Astrocyte of the cerebellum (primary cell): ENCODE measurements at regions not wholly inside any gene's neighbourhood (a gene's known extent, or its start where the extent isn't known, plus 50 kb on each side); places are given as distances from the start of the nearest gene placed in this dataset.

Experiments
- DNase-seq: peaks from one replicate; pipeline ENCODE4 v3.0.0-alpha.2; 2011; ENCODE audit warnings: low read depth
- H3K4me3 ChIP-seq: 2 replicates; pipeline ENCODE4 v1.5.1; 2011; ENCODE audit warnings: mild to moderate bottlenecking, low read depth, low read length, moderate library complexity
- CTCF ChIP-seq: IDR thresholded peaks from 2 replicates; pipeline ENCODE4 v1.5.1; 2012; ENCODE audit warnings: low read length, low read depth, moderate library complexity, mild to moderate bottlenecking; ENCODE audit errors: missing control alignments
- in situ Hi-C: cut with HindIII; loops from 2 replicates; pipeline ENCODE4 v1.10.0; 2017; ENCODE audit warnings: low sequenced_read_pairs

- TF ChIP-seq CTCF: no peak
Measured at GRCh38 chr2:196274387-196274809, 103.0 kb upstream of the STK17B start.

DNA sequence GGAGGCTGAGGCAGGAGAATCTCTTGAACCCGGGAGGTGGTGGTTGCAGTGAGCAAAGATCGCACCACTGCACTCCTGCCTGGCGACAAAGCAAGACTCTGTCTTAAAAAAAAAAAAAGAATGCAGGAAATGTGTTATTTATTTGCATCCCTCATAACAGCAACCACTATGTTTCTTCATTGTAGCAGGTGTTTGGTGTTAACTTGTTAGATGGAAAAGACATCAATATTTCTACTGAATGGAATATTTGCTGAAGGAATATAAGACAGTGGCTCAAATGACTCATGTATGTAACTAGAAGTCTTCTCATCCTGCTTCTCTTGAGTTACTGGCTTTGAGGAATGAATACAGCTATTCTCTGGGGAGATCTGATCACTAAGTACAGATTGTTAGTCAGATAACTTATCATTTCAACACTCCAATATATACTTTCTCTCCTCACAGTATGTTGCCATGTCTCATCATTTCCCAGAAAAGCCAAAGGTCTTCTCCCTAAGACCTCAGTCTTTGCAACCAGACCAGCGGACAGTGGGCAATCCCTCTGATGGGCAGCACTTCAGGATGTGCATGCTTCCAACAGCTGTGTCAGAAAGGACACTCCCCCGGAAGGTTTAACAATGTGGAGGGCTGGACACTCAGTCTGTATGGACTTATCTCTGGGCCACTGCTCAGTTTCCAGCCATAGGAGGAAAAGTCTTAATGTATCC lies 104.4 kb upstream of the STK17B start:
- in situ Hi-C loops: no loop called here
- no peak for DNase-seq
- no peak for TF ChIP-seq CTCF
- no peak overlapping the region for H3K4me3 ChIP-seq

More at GRCh38 chr2:196274387-196274809, 103.0 kb upstream of the STK17B start:
- in situ Hi-C loops: no loop called here
- no peak for DNase-seq
- H3K4me3 ChIP-seq: no peak overlapping the region

GRCh38 chr2:196276421-196276820 lies 105.0 kb upstream of the STK17B start:
- no peak for DNase-seq
- in situ Hi-C loops: no loop called here
- no peak for TF ChIP-seq CTCF
- H3K4me3 ChIP-seq: no peak overlapping the region

DNA sequence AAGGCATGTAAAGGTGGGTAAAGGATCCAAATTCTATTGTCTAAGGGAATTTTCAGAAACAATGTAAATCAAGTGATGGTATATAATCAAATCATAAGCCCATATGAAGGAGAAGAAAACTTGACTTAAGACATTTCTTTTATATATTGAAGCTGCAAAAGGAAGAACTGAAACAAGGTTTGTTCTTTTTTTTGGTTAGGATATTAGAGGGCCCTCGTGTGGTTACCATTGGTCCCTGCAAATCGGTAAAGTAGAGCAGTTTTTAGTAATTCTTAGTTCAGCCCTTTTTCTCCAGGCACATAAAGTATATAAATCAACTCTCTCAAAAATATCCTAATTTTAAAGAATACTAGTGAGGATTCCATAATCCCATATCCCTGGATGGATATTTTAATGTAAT lies 105.6 kb upstream of the STK17B start:
- TF ChIP-seq CTCF: peak; percentile 60
- in situ Hi-C loops: no loop called here
- no peak overlapping the region for H3K4me3 ChIP-seq
- peak; percentile 15 for DNase-seq

GRCh38 chr2:196278491-196278911 lies 107.1 kb upstream of the STK17B start:
- peak; percentile 22 for DNase-seq
- in situ Hi-C loops: no loop called here
- no peak overlapping the region for H3K4me3 ChIP-seq
- TF ChIP-seq CTCF: no peak

- no peak for TF ChIP-seq CTCF
- DNase-seq: no peak
- in situ Hi-C loops: no loop called here
- H3K4me3 ChIP-seq: no peak overlapping the region
Measured at GRCh38 chr2:196279541-196279940, 108.2 kb upstream of the STK17B start.
